ENCODE measurements at regions not wholly inside any gene's neighbourhood (a gene's known extent, or its start where the extent isn't known, plus 50 kb on each side); places are given as distances from the start of the nearest gene placed in this dataset.

DNA sequence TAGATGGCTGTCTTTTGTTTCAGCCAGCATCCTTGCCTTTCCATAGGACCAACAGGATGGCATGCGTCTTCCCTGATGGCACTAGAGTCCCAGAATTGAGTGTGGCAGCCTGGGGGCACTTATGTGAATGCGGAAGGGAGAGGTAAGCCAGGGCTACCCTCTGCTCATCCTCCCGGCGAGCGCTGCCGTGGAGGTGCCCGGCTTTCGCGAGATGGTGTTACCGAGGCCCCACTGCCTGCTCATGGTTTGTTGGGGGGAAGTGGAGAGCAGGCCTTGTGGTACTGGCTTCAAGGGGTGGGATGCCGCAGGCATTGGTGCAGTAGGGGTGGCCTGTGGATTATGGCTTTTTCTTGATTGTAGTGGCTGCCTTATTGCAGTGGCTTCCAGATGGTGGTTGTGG is 174.3 kb downstream of the AACS start:
- TF ChIP-seq, protein P1, sequence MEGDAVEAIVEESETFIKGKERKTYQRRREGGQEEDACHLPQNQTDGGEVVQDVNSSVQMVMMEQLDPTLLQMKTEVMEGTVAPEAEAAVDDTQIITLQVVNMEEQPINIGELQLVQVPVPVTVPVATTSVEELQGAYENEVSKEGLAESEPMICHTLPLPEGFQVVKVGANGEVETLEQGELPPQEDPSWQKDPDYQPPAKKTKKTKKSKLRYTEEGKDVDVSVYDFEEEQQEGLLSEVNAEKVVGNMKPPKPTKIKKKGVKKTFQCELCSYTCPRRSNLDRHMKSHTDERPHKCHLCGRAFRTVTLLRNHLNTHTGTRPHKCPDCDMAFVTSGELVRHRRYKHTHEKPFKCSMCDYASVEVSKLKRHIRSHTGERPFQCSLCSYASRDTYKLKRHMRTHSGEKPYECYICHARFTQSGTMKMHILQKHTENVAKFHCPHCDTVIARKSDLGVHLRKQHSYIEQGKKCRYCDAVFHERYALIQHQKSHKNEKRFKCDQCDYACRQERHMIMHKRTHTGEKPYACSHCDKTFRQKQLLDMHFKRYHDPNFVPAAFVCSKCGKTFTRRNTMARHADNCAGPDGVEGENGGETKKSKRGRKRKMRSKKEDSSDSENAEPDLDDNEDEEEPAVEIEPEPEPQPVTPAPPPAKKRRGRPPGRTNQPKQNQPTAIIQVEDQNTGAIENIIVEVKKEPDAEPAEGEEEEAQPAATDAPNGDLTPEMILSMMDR (IDR thresholded peaks at IDR 0.05; ENCODE audit: control extremely low read depth in 1 of 3, insufficient read depth in 1 of 3, low read depth in 1 of 3, low read length in 3 of 3) = no peak
- TF ChIP-seq EZH2 (IDR thresholded peaks at IDR 0.05; ENCODE audit: low read depth, low read length, severe bottlenecking) = no peak
- TF ChIP-seq NRF1 (IDR thresholded peaks at IDR 0.05; ENCODE audit: low read depth, low read length) = no peak
- TF ChIP-seq RAD21 (IDR thresholded peaks at IDR 0.05 in 1 of 2, conservative IDR thresholded peaks at IDR 0.05 in 1 of 2; ENCODE audit: low read depth in 2 of 2, low read length in 2 of 2) = no peak
- TF ChIP-seq POLR2A (IDR thresholded peaks at IDR 0.05; ENCODE audit: control extremely low read depth in 1 of 2, low read depth in 2 of 2, low read length in 2 of 2) = no peak
- no peak for TF ChIP-seq SIN3A (conservative IDR thresholded peaks at IDR 0.05 in 1 of 2, IDR thresholded peaks at IDR 0.05 in 1 of 2; ENCODE audit: low read depth in 1 of 2, low read length in 2 of 2)
